ENCODE measurements at regions not wholly inside any gene's neighbourhood (a gene's known extent, or its start where the extent isn't known, plus 50 kb on each side); places are given as distances from the start of the nearest gene placed in this dataset.

DNA sequence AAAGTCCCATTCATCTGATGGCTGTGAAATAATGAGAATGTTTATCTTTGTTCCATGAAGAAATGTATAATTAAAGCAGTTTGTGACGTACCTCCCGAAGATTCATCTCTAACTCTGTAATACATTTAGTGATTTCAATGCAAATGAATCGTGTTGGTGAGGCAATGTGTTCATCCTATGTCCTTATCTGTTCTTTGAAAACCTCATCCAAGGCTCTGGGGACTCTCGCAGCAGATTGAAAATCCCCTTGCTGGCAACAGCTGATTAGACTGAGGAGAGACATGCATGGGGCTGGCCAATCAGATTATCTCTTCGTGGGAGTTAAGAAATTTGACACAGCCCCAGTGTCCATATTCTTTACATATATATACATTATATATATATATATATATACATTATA lies 1095.4 kb upstream of the EEF2KMT start:
- ATAC-seq (no peak), FAIRE-seq (no peak), DNase-seq (no peak)
- no peaks in the 10 kb centered on the region for H3K4me1 ChIP-seq
- 38 to 48% methylated on average over 5 of the region's 5 CpGs for WGBS, 2 donors
- H3K4me3 ChIP-seq, result no peak overlapping the region
- H3K27ac ChIP-seq, result no peak overlapping the region
- H3K27me3 ChIP-seq, result peaks cover 0 to 5% (median 0%) of the 10 kb centered on the region in 4 donors
- intact Hi-C loops (cut with DNase I), result no loop called here
- no peaks in the 10 kb centered on the region for H3K36me3 ChIP-seq
- H3K9me3 ChIP-seq, result no peaks in the 10 kb centered on the region
- TF ChIP-seq, protein P1, sequence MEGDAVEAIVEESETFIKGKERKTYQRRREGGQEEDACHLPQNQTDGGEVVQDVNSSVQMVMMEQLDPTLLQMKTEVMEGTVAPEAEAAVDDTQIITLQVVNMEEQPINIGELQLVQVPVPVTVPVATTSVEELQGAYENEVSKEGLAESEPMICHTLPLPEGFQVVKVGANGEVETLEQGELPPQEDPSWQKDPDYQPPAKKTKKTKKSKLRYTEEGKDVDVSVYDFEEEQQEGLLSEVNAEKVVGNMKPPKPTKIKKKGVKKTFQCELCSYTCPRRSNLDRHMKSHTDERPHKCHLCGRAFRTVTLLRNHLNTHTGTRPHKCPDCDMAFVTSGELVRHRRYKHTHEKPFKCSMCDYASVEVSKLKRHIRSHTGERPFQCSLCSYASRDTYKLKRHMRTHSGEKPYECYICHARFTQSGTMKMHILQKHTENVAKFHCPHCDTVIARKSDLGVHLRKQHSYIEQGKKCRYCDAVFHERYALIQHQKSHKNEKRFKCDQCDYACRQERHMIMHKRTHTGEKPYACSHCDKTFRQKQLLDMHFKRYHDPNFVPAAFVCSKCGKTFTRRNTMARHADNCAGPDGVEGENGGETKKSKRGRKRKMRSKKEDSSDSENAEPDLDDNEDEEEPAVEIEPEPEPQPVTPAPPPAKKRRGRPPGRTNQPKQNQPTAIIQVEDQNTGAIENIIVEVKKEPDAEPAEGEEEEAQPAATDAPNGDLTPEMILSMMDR (IDR thresholded peaks at IDR 0.05), result no peak

DNA sequence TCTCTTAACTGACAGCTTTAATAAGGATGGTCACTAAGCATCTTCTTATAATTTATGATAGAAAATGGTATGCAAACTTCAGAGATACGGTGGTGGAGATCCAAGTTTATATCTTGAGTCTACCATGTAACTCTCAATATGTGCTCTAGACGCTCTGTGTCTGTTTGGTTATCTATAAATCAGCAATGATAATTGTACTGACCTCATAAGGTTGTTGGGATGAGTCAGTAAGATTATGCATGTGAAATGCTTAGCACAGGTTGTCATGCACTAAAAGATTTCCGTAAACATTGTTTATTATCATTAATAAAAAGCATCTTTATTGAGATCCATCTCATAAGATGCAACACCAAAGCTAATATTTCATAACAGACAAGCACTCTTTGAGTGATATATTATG lies 1094.9 kb upstream of the EEF2KMT start:
- H3K4me1 ChIP-seq, result no peaks in the 10 kb centered on the region
- FAIRE-seq (no peak), ATAC-seq (no peak), DNase-seq (no peak)
- intact Hi-C loops (cut with DNase I), result no loop called here
- no peak overlapping the region for H3K4me3 ChIP-seq
- H3K36me3 ChIP-seq, result no peaks in the 10 kb centered on the region
- H3K27me3 ChIP-seq, result peaks cover 0 to 5% (median 0%) of the 10 kb centered on the region in 4 donors
- 38 to 54% methylated on average over 3 of the region's 3 CpGs for WGBS, 2 donors
- H3K27ac ChIP-seq, result no peak overlapping the region
- H3K9me3 ChIP-seq, result no peaks in the 10 kb centered on the region
- TF ChIP-seq, protein P1 (IDR thresholded peaks at IDR 0.05), result no peak

DNA sequence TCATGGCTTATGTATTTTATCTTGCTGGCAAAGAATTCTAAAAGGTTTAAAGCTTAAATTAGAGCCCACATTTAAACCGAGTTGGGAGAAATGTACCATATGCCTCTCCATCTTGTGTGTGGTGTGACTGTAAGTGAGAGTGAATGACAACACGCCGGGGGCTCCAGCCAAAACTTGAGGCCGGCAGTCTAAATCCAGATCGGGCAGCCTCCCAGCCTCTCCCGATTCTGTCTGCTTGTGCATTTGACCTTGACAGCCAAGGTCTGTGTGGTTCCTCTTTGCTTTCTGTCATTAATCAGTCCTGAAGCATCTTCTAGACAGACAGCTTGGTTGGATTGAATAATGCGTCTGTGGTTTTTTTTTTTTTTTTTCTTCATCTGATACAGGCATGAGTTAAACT lies 1093.2 kb upstream of the EEF2KMT start:
- Histone ChIP-seq H3K4me3 (no peak overlapping the region), H3K27ac (no peak overlapping the region), H3K27me3 (peaks cover 0 to 5% (median 0%) of the 10 kb centered on the region in 4 donors), H3K9me3 (no peaks in the 10 kb centered on the region), H3K36me3 (no peaks in the 10 kb centered on the region), H3K4me1 (no peaks in the 10 kb centered on the region)
- intact Hi-C loops (cut with DNase I), result no loop called here
- 62 to 76% methylated on average over 7 of the region's 7 CpGs for WGBS, 2 donors
- TF ChIP-seq, protein P1 (IDR thresholded peaks at IDR 0.05), result no peak
- no peak for FAIRE-seq
- no peak for ATAC-seq
- DNase-seq, result no peak

DNA sequence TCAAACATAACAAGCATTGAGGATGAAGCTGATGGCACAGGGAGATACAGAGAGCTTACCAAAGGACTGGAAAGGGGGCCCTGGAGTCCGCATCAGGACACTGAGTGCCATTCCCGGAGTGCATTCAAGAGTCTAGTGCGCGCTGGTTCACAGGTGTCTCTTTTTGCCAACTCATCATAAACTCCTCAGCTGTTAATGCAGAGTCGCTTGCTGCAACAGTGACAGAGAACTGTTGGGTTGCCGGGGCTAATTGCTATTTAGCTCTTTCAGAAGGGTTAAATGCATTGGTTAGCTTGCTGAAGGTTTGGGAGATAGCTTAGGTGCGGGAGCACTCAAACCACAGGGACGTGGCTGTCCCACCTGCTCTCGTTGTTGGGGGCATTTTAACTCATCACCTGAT lies 1091.6 kb upstream of the EEF2KMT start:
- no peak for FAIRE-seq
- no peak overlapping the region for H3K4me3 ChIP-seq
- no peak for ATAC-seq
- intact Hi-C loops (cut with DNase I), result no loop called here
- no peaks in the 10 kb centered on the region for H3K36me3 ChIP-seq
- H3K4me1 ChIP-seq, result no peaks in the 10 kb centered on the region
- WGBS, 2 donors, result 51 to 65% methylated on average over 9 of the region's 9 CpGs
- TF ChIP-seq, protein P1 (IDR thresholded peaks at IDR 0.05), result no peak
- H3K27me3 ChIP-seq, result peaks cover 0 to 4% (median 0%) of the 10 kb centered on the region in 4 donors
- H3K9me3 ChIP-seq, result no peaks in the 10 kb centered on the region
- H3K27ac ChIP-seq, result no peak overlapping the region
- no peak for DNase-seq

DNA sequence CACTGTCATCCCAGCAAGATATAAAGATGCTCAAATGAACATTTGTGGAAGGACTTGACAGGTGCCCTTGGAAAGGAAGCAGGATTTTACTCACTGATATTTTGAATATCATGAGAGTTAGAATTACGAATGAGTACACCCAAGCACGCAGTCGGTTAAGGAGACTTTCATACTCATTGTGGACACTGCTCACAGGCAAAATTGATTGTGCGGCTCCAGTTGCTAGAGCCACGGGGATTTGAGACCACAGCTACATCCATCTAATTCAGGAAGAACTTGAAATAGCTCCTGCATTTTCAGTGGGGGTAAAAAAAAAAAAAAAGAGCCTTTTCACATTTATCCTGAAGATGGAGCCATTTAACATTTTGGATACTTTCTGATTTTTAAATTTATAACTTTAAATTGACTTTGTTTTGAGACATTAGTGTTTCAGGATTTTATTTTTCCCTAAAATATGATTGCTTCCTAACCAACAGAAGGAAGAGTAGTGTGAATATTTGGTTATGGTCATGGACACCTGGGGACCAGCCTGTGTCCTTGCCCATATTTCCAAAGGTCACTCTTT lies 1080.1 kb upstream of the EEF2KMT start:
- Histone ChIP-seq H3K27ac (no peak overlapping the region), H3K4me1 (no peaks in the 10 kb centered on the region), H3K9me3 (no peaks in the 10 kb centered on the region), H3K4me3 (no peak overlapping the region), H3K36me3 (no peaks in the 10 kb centered on the region), H3K27me3 (no peaks in the 10 kb centered on the region)
- 49 to 72% methylated on average over 5 of the region's 5 CpGs for WGBS, 2 donors
- no peak for FAIRE-seq
- no peak for ATAC-seq
- DNase-seq, result no peak
- TF ChIP-seq, protein P1 (IDR thresholded peaks at IDR 0.05), result no peak
- intact Hi-C loops (cut with DNase I), result no loop called here
